Daoy (cell line): ENCODE measurements at regions not wholly inside any gene's neighbourhood (a gene's known extent, or its start where the extent isn't known, plus 50 kb on each side); places are given as distances from the start of the nearest gene placed in this dataset.
"Not testable (repeated sequence)": the region's sequence is repeated elsewhere in the genome, so short reads cannot be mapped to it uniquely, and the experiment has no call there.

Experiments used
- DNase-seq: peaks from one replicate; pipeline ENCODE4 v3.0.0-alpha.2; 2015; ENCODE audit warnings: low read depth

- DNase-seq = no peak
Observed at GRCh38 chr5:174796711-174797192, 72.4 kb downstream of the MSX2 start.

DNA sequence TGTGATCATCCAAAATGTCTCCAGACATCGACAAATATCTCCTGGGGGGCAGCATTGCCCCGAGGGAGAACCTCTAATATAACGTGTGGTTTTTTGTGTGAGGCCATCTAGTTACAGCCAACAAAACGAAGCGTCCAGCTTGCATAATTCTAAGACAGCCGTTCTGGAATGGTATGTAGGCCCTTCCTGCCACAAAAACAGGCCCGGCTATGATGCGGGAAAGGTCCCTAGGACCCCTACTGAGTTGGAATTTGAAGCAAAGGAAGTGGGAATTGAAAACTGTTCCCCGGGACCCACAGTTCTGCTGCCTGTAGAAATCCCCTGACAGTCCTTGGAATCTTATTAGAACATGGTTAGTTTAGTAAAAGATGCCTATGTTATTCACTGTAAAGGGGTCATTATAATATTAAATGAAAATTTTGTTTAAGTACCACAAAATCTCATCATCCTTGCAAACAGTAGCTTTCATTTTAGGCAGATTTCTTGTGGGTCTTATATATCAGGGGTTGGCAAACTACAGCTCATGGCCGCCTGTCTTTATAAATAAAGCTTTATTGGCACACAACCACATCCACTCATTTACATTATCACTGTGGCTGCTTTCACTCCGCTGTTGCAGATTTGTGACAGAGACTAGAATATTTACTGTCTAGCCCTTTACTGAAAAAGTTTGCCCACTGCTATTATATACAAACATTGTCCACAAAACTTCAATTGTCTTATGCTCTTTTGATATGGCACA is 70.7 kb downstream of the MSX2 start:
- DNase-seq = peak; percentile 66

DNA sequence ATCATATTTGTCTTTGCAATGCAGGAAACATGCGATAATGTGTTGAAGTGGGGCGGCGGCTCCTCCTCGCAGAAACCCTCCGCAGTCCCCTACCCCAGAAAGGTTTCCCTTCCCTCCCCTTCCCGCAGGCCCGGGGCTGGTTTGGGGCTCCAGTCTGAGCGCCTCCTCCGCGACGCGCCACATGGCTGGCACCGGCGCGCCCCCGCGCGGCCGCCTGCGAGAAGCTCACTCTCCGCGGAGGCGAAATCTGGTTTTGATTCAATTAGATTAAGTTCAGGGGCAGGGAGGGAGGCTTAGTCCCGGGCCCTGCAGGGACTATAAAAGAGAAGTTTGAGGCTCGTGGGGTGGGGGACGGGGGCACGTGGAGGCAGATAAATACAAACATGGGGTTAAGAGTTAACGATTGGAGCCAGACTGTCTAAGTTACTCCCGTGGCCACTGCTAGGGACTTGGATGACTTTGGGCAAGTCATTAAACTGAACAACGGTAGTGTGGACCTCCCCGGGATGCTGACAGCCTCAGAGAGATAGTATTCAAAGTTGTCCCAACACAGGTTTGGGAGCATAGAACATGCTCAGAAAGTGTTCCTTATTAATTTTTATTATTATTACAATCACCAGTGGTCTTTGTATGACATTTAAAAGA is 69.4 kb downstream of the MSX2 start:
- peak; percentile 82 for DNase-seq

GRCh38 chr5:174793076-174793475 is 68.7 kb downstream of the MSX2 start:
- no peak for DNase-seq

GRCh38 chr5:174792265-174792664 is 67.9 kb downstream of the MSX2 start:
- not testable (repeated sequence) for DNase-seq

DNA sequence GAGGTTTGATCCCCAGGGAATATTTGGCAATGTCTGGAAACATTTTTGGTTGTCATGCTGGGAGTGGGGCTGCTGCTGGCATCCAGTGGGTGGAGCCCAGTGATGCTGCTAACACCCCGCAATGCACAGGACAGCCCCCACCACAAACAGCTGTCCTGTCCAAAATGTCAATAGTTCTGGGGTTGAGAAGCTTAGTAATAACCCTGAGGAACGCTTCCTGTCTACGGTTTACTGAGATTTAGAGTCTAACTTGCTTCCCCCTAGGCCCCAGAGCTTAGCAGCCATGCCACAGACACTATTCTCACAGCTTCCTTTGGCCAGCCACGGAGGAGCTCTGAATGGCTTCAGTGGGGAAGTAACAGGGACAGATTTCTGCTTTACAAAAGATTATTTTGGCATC is 66.5 kb downstream of the MSX2 start:
- DNase-seq = no peak

GRCh38 chr5:174789596-174789995 is 65.2 kb downstream of the MSX2 start:
- no peak for DNase-seq

- DNase-seq = no peak
Observed at GRCh38 chr5:174785120-174785680, 60.8 kb downstream of the MSX2 start.
